Esophagus muscularis mucosa (tissue), 3 donors: ENCODE measurements at regions not wholly inside any gene's neighbourhood (a gene's known extent, or its start where the extent isn't known, plus 50 kb on each side); places are given as distances from the start of the nearest gene placed in this dataset.

ENCODE experiments used
- POLR2A ChIP-seq: fragments of 450-650 bp; IDR thresholded peaks from one replicate; pipeline ENCODE4 v1.6.1; 2017; ENCODE audit warnings: antibody characterized with exemption, moderate library complexity, mild to moderate bottlenecking, low read depth
- POLR2AphosphoS5 ChIP-seq, 2 donors: sonication (generic); formaldehyde crosslinking; IDR thresholded peaks; one replicate each; pipeline ENCODE4 v1.6.1; 2017; ENCODE audit warnings: antibody characterized with exemption in 2 of 2
- TF ChIP-seq, protein P1 (sequence below), 3 experiments: fragments of 200-600 bp in 2 of 3; fragments of 450-650 bp in 1 of 3; sonication (generic) in 2 of 3; IDR thresholded peaks; one replicate each; pipeline ENCODE4 v1.5.1; 2017 to 2019; ENCODE audit warnings: antibody characterized with exemption in 3 of 3, mild to moderate bottlenecking in 2 of 3, moderate library complexity in 1 of 3

DNA sequence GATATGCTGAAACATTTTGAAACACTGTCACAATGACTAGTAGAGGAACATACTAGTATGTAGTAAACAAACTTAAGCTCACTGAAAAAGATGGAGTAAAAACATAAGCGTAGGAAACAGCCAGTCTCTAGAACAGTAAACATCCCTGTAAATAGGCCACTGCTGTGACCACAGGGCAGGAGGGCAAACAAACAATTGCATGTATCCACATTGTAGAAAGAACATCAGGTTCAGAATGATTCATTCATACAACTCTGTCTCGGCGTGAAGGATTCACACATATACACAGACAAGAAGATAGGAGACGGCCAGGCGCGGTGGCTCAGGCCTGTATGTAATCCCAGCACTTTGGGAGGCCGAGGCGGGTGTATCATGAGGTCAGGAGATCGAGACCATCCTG lies 390.1 kb downstream of the IRS2 start:
- TF ChIP-seq, protein P1, sequence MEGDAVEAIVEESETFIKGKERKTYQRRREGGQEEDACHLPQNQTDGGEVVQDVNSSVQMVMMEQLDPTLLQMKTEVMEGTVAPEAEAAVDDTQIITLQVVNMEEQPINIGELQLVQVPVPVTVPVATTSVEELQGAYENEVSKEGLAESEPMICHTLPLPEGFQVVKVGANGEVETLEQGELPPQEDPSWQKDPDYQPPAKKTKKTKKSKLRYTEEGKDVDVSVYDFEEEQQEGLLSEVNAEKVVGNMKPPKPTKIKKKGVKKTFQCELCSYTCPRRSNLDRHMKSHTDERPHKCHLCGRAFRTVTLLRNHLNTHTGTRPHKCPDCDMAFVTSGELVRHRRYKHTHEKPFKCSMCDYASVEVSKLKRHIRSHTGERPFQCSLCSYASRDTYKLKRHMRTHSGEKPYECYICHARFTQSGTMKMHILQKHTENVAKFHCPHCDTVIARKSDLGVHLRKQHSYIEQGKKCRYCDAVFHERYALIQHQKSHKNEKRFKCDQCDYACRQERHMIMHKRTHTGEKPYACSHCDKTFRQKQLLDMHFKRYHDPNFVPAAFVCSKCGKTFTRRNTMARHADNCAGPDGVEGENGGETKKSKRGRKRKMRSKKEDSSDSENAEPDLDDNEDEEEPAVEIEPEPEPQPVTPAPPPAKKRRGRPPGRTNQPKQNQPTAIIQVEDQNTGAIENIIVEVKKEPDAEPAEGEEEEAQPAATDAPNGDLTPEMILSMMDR (IDR thresholded peaks at IDR 0.05) = no peak
- TF ChIP-seq POLR2AphosphoS5 (IDR thresholded peaks at IDR 0.05) = no peak
- no peak for TF ChIP-seq POLR2A
